ENCODE measurements at regions not wholly inside any gene's neighbourhood (a gene's known extent, or its start where the extent isn't known, plus 50 kb on each side); places are given as distances from the start of the nearest gene placed in this dataset.

DNA sequence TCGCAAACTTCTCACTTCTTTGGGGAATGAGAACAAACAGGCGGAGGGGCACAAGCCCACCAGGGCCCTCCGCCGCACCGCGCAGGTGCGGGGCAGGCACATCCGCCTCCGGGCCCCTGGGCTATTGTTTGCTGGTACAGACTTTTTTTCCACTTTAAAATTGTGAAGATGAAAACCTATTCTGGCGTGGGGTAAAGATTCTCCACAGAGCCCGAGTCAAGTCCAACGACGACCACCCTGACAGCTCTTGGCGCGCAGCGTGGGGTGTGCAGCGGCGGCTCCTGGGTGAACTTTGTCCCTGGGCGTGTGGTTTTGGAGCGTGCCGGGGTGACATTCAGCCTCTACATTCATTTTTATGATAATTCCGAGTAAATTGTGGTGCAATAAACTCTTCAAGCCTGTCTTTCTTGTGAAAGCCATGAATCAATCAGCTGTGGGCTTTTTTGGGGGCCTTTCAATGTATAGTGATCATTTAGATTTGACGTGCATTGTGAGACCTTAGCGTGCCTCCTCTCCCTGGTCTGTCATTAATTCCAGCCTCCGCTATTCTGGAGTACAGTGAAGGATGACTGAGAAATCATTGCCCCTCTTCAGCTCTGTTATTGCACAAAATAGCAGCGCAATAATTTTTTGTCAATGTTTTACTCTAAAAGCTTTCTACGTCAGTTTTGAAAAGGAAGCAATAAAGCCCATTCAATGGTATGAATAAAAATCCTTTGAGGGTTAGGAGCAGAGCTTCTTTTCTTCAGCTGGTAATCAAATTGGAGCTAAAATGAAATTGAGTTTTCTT is 90.0 kb downstream of the TEX29 start:
- DNase-seq, result no peak
- Histone ChIP-seq H3K27me3 (peaks cover 30% of the 10 kb centered on the region), H3K9me3 (no peaks in the 10 kb centered on the region), H3K36me3 (no peaks in the 10 kb centered on the region), H3K27ac (no peak overlapping the region), H3K4me1 (no peaks in the 10 kb centered on the region), H3K4me3 (no peak overlapping the region)
- TF ChIP-seq, protein P1, sequence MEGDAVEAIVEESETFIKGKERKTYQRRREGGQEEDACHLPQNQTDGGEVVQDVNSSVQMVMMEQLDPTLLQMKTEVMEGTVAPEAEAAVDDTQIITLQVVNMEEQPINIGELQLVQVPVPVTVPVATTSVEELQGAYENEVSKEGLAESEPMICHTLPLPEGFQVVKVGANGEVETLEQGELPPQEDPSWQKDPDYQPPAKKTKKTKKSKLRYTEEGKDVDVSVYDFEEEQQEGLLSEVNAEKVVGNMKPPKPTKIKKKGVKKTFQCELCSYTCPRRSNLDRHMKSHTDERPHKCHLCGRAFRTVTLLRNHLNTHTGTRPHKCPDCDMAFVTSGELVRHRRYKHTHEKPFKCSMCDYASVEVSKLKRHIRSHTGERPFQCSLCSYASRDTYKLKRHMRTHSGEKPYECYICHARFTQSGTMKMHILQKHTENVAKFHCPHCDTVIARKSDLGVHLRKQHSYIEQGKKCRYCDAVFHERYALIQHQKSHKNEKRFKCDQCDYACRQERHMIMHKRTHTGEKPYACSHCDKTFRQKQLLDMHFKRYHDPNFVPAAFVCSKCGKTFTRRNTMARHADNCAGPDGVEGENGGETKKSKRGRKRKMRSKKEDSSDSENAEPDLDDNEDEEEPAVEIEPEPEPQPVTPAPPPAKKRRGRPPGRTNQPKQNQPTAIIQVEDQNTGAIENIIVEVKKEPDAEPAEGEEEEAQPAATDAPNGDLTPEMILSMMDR (IDR thresholded peaks at IDR 0.05), result no peak
- ATAC-seq, result no peak
- intact Hi-C loops (cut with DNase I), result no loop called here

DNA sequence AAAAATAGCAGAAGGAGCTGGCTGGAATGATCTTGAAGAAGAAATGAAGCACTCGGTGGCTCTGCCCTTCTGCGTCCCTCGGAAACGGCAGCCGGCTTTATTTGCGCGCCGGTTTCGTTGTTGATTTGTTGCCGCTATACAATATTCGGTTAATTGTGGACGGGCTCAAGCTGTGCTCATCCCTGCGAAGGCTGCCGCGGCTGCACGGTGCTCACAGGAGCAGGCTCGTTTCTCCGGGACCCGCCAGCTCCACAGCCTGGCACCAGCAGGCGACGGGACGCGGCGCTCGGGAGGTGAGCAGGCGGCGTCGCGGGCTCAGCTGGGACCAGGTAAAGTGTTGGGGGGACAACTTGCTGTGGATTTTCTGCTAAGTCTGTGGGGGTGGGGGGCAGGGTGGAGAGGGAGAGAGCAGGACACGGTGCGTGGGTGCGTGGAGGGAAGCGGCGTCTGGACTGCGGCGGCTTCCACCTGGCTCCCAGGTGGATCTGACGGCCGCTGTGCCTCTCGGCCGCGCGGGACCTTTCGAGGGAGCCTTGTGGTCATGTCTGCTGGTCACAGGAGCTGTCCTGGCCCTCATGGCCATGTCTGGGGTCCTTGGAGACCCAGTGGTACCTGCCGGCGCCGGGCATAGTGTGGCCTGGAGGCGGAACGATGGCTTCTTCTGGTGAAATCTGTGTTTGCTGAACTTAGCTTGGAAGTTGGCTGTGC is 90.9 kb downstream of the TEX29 start:
- no peak for ATAC-seq
- TF ChIP-seq, protein P1 (IDR thresholded peaks at IDR 0.05), result no peak
- no peaks in the 10 kb centered on the region for H3K9me3 ChIP-seq
- no peak overlapping the region for H3K4me3 ChIP-seq
- H3K27ac ChIP-seq, result no peak overlapping the region
- no peaks in the 10 kb centered on the region for H3K36me3 ChIP-seq
- H3K4me1 ChIP-seq, result no peaks in the 10 kb centered on the region
- intact Hi-C loops (cut with DNase I), result no loop called here
- H3K27me3 ChIP-seq, result peaks cover 30% of the 10 kb centered on the region
- peak; percentile 48 for DNase-seq

DNA sequence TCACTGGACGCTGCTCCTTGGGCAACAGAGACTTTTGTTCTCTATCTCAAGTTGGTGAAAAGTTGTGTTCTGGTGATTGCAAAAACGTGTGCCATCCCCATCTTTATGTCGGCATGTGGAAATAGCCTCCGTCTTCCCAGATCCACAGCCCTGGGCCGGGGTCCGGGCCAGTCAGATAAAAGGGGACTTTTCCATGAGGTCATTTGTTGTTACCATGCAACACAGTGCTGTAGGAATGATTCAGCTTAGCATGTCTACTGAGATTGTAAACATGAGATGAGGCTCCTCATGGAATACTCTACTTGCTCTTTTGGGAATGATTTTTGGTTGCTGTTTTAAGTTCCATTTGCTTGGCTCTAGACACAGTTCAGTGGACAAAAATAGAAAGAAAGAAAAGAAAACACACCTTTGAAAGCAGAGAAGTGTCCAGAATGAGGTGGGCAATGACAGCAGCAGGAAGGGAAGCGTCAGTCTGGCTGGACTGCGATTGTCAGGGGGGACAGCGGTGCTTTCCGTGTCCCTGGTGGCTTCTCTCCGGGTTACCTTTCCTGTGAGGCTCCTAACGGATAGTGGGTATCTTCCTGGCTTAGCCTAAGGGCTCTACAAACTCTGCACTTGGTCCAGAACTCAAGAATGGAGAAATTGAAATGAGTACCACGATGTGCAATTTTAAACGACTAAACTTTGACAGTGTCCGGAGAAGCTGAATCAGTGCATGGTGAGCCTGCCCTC is 91.6 kb downstream of the TEX29 start:
- H3K9me3 ChIP-seq, result no peaks in the 10 kb centered on the region
- TF ChIP-seq, protein P1 (IDR thresholded peaks at IDR 0.05), result no peak
- H3K4me1 ChIP-seq, result no peaks in the 10 kb centered on the region
- H3K36me3 ChIP-seq, result no peaks in the 10 kb centered on the region
- intact Hi-C loops (cut with DNase I), result no loop called here
- no peak overlapping the region for H3K27ac ChIP-seq
- DNase-seq (no peak), ATAC-seq (no peak)
- no peak overlapping the region for H3K4me3 ChIP-seq
- H3K27me3 ChIP-seq, result peaks cover 30% of the 10 kb centered on the region

DNA sequence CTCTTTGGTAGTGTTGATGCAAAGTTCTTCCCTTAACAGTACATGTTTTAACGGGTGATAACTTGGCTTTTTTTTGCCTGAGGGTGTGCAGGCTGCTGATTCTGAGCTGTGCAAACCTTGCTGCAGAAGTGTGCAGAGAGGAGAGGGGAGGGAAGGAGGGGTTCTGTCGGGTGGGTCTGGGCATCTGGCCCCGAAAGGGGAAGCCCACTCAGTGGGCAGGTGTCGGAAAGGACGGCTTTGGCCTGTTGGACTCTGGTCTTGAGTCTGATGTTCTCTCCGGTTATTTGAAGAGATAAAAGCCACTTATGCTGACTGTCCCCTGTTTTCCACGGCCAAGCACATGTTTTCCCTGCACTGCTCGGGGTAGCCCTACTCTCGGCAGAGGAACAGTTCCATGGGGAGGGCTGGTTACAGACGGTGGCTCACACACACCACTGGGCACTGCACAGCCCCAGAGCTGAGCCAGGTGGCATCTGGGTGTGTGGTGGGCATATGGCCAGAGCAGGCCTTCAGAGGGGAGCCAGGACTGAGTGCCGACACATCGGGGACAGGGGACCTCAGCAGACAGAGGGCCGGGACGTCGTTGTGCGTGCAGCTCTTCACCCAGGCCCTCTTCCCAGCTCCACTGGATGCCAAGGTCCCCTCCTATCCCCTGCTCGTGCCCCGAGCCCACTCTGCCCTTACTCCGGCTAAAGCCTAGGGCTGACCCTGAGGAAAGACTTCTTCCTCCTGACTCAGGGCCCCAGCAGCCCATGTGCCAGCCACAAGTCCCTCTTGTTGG is 93.2 kb downstream of the TEX29 start:
- H3K4me1 ChIP-seq, result no peaks in the 10 kb centered on the region
- H3K27me3 ChIP-seq, result peaks cover 30% of the 10 kb centered on the region
- DNase-seq (no peak), ATAC-seq (peak; percentile 55)
- intact Hi-C loops (cut with DNase I), result no loop called here
- no peak overlapping the region for H3K4me3 ChIP-seq
- no peak overlapping the region for H3K27ac ChIP-seq
- no peaks in the 10 kb centered on the region for H3K9me3 ChIP-seq
- TF ChIP-seq, protein P1 (IDR thresholded peaks at IDR 0.05), result no peak
- no peaks in the 10 kb centered on the region for H3K36me3 ChIP-seq

DNA sequence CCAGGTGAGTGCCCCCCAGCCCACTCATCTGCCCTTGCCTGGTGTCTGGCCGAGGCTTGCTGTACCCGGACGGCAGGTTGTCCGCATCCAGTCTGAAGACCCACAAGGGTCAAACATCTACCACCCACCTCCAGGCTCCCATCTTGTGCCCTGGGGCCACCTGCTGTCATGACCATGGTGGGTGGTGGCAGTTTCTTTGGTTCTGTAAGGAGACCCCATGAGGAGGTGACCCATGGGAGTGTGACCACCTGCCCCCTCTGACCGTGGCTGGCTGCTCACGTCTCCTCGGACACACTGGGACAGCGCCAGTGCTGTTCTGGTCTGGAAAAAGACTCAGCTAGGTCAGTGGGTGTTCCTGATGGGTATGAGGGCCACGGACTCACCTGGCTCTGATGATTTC is 93.9 kb downstream of the TEX29 start:
- H3K9me3 ChIP-seq, result no peaks in the 10 kb centered on the region
- no peaks in the 10 kb centered on the region for H3K36me3 ChIP-seq
- DNase-seq, result no peak
- no peak for ATAC-seq
- no peak overlapping the region for H3K27ac ChIP-seq
- H3K4me1 ChIP-seq, result no peaks in the 10 kb centered on the region
- TF ChIP-seq, protein P1 (IDR thresholded peaks at IDR 0.05), result no peak
- H3K27me3 ChIP-seq, result peaks cover 30% of the 10 kb centered on the region
- intact Hi-C loops (cut with DNase I), result no loop called here
- no peak overlapping the region for H3K4me3 ChIP-seq

Data from upper lobe of right lung (tissue), 1 donor.